ENCODE measurements at regions not wholly inside any gene's neighbourhood (a gene's known extent, or its start where the extent isn't known, plus 50 kb on each side); places are given as distances from the start of the nearest gene placed in this dataset.

GRCh38 chr10:77710759-77711682 is 73.4 kb upstream of the KCNMA1 start:
- DNase-seq (ENCODE audit: low spot score): peak; percentile 72

DNA sequence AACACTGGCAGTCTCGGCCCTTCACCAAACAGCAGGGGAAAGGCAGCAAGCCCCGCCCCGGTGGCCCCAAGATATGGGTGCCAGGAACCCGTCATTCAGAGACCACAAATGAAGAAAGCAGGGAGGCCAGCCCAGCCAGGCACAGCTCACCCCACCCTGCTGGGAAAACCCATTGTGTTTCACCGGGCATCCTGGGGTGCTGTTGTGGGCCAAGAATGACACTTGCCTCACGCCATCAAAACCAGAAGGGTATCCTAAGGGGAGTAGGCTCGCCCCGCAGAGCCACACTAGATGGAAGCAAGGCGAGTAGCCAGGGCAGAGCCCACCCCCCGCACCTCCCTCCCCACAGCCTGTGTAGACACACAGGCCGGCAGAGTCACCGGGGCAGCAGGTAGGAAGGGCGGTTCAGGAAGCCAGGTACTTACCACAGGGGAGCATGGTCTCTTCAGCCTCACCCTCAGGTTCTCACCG is 72.5 kb upstream of the KCNMA1 start:
- DNase-seq (ENCODE audit: low spot score): no peak

DNA sequence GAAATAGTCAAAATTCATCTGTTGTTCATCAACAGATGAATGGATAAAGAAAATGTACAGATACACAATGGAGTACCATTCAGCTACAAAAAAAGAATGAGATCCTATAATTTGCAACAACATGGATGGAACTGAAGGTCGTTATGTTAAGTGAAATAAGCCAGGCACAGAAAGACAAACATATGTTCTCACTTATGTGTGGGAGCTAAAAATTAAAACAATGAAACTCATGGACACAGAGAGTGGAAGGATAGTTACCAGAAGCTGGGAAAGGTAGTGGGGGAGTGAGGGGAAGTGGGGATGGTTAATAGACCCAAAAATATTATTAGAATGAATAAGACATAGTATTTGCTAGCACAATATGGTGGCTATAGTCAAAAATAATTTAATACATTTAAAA is 70.0 kb upstream of the KCNMA1 start:
- DNase-seq (ENCODE audit: low spot score): no peak

- DNase-seq (ENCODE audit: low spot score): no peak
Observed at GRCh38 chr10:77702166-77702565, 64.6 kb upstream of the KCNMA1 start.

GRCh38 chr10:77700086-77700485 is 62.5 kb upstream of the KCNMA1 start:
- DNase-seq (ENCODE audit: low spot score): no peak

- DNase-seq (ENCODE audit: low spot score): no peak
Observed at GRCh38 chr10:77699080-77699645, 61.6 kb upstream of the KCNMA1 start.

DNA sequence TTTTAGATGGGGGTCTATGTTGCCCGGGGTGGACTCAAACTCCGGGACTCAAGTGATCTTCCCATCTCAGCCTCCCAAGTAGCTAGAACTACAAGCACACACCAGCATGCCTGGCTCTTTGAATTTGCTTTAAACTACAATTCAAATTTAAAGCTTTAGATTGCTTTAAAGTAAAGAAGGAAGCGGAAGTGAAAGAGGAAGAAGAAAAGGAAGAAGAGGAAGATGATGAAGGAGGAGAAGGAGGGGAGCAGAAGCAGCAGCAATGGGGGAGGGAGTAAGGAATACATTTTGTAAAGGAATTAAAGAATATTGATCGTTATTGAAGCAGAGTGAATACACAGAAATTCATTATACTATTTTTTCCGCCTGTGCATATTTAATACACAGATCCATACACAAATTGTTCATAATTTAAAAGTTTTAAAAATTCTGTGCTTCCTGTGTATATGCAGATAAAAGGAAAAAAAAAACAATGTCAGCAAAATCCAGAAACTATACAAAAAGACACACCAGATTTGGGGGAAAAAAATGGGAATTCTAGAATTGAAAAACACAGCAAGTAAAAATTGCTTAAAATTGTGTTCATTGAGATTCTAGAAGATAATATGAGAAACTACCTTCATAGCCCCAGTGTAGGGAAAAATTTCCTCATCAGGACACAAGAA is 60.8 kb upstream of the KCNMA1 start:
- DNase-seq (ENCODE audit: low spot score): no peak

DNA sequence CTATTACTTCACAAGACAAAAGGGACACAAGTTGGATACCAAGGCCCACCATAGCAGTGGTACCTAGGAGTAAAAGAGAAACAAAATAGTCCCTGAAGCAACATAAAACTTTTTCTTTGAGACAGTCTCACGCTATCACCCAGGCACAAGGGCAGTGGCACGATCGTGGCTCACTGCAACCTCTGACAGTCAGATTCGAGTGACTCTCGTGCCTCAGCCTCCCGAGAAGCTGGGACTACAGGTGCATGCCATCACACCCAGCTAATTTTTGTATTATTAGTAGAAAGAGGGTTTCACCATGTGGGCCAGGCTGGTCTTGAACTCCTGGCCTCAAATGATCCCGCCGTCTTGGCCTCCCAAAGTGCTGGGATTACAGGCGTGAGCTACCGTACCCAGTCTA is 59.0 kb upstream of the KCNMA1 start:
- DNase-seq (ENCODE audit: low spot score): no peak

DNA sequence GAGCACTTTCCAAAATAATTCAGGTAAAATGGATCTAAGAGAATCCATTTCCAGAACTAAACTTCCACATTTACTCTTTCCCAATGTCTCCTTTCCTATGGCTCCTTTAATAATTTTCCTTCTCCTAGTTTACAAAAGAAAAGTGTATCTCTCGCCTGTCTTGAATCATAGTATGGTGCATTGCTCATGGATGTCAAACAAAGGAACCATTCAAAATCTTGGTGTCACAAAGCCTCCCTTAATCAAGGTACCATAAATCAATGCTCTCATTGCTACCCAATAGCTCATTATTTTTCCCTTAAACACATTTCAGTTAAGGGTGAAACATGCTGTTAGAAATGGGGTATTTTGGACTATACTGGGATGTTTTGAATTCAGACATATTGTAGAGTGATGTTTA is 57.6 kb upstream of the KCNMA1 start:
- DNase-seq (ENCODE audit: low spot score): no peak

GRCh38 chr10:77692782-77693181 is 55.2 kb upstream of the KCNMA1 start:
- no peak for DNase-seq (ENCODE audit: low spot score)

- no peak for DNase-seq (ENCODE audit: low spot score)
Observed at GRCh38 chr10:77689339-77689738, 51.7 kb upstream of the KCNMA1 start.

- no peak for DNase-seq (ENCODE audit: low spot score)
Observed at GRCh38 chr10:77687621-77688020, 50.0 kb upstream of the KCNMA1 start.

Measured in mucosa of gallbladder (tissue), 1 donor.